ENCODE measurements at regions not wholly inside any gene's neighbourhood (a gene's known extent, or its start where the extent isn't known, plus 50 kb on each side); places are given as distances from the start of the nearest gene placed in this dataset.
"Not testable (repeated sequence)": the region's sequence is repeated elsewhere in the genome, so short reads cannot be mapped to it uniquely, and the experiment has no call there.

GRCh38 chr12:131274061-131274460, 320.4 kb downstream of the ADGRD1 start:
- DNase-seq (ENCODE audit: low read depth, low spot score): no peak

GRCh38 chr12:131274906-131275305, 321.2 kb downstream of the ADGRD1 start:
- DNase-seq (ENCODE audit: low read depth, low spot score): no peak

- no peak for DNase-seq (ENCODE audit: low read depth, low spot score)
Measured at GRCh38 chr12:131275824-131276223, 322.1 kb downstream of the ADGRD1 start.

GRCh38 chr12:131276501-131277185, 322.9 kb downstream of the ADGRD1 start:
- DNase-seq (ENCODE audit: low read depth, low spot score): no peak

- not testable (repeated sequence) for DNase-seq (ENCODE audit: low read depth, low spot score)
Measured at GRCh38 chr12:131277186-131278091, 323.7 kb downstream of the ADGRD1 start.

- not testable (repeated sequence) for DNase-seq (ENCODE audit: low read depth, low spot score)
Measured at GRCh38 chr12:131278451-131279115, 324.9 kb downstream of the ADGRD1 start.

- no peak for DNase-seq (ENCODE audit: low read depth, low spot score)
Measured at GRCh38 chr12:131279281-131279921, 325.7 kb downstream of the ADGRD1 start.

- DNase-seq (ENCODE audit: low read depth, low spot score): no peak
Measured at GRCh38 chr12:131280426-131280825, 326.7 kb downstream of the ADGRD1 start.

GRCh38 chr12:131281016-131281415, 327.3 kb downstream of the ADGRD1 start:
- DNase-seq (ENCODE audit: low read depth, low spot score): no peak

- no peak for DNase-seq (ENCODE audit: low read depth, low spot score)
Measured at GRCh38 chr12:131282292-131283080, 328.8 kb downstream of the ADGRD1 start.

GRCh38 chr12:131283191-131283861, 329.6 kb downstream of the ADGRD1 start:
- DNase-seq (ENCODE audit: low read depth, low spot score): no peak

GRCh38 chr12:131283862-131284825, 330.4 kb downstream of the ADGRD1 start:
- not testable (repeated sequence) for DNase-seq (ENCODE audit: low read depth, low spot score)

- DNase-seq (ENCODE audit: low read depth, low spot score): not testable (repeated sequence)
Measured at GRCh38 chr12:131284954-131285904, 331.5 kb downstream of the ADGRD1 start.

GRCh38 chr12:131285905-131286295, 332.2 kb downstream of the ADGRD1 start:
- DNase-seq (ENCODE audit: low read depth, low spot score): not testable (repeated sequence)

GRCh38 chr12:131286301-131286700, 332.6 kb downstream of the ADGRD1 start:
- DNase-seq (ENCODE audit: low read depth, low spot score): not testable (repeated sequence)

GRCh38 chr12:131287015-131287937, 333.6 kb downstream of the ADGRD1 start:
- no peak for DNase-seq (ENCODE audit: low read depth, low spot score)
